Body of pancreas (tissue), 4 donors: ENCODE measurements at regions not wholly inside any gene's neighbourhood (a gene's known extent, or its start where the extent isn't known, plus 50 kb on each side); places are given as distances from the start of the nearest gene placed in this dataset.

Source experiments
- POLR2A ChIP-seq, 3 donors: fragments of 450-650 bp; IDR thresholded peaks; one replicate each; pipeline ENCODE4 v1.6.1; 2016; ENCODE audit warnings: antibody characterized with exemption in 3 of 3, mild to moderate bottlenecking in 2 of 3
- TF ChIP-seq, protein P1 (sequence below), 7 experiments: fragments of 450-650 bp in 4 of 7; fragments of 200-600 bp in 3 of 7; sonication (generic) in 3 of 7; IDR thresholded peaks; one replicate each; pipeline ENCODE4 v1.5.1; 2016 to 2019; ENCODE audit warnings: antibody characterized with exemption in 7 of 7

DNA sequence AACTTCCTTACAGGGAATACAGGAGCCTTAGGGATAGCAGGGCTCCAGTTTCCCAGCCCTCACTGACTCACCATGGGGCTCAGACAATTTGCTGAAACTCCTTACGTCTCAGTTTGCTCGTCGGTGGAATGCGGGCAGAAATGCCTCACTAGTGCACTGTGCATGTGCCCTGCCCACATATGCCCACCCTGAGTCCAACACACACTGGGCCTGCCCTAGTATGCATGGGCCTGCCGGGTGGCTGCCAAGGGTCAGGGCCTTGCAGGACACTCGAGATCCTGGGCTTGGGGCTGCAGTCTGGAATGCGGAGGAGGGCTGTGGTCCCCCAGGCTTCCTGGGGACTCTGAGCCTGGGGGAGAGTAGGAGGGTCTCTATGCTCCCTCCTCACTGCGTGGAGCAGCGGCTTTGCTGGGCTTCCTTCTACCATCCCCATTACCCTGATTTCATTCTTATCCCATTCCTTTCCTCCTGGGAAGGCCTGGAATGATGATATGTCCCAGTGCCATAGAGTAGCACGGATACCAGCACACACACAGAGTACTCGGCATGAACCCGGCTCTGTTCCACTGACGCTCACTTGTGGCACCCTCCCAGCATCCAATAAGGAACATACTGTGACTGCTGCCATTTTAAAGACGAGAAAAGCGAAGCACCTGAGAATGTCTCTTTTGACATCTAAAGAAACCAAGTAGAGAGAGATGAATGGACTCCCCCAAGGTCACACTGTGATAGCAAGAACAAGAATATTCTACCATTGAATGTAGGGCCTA lies 124.2 kb downstream of the ASB7 start:
- TF ChIP-seq, protein P1, sequence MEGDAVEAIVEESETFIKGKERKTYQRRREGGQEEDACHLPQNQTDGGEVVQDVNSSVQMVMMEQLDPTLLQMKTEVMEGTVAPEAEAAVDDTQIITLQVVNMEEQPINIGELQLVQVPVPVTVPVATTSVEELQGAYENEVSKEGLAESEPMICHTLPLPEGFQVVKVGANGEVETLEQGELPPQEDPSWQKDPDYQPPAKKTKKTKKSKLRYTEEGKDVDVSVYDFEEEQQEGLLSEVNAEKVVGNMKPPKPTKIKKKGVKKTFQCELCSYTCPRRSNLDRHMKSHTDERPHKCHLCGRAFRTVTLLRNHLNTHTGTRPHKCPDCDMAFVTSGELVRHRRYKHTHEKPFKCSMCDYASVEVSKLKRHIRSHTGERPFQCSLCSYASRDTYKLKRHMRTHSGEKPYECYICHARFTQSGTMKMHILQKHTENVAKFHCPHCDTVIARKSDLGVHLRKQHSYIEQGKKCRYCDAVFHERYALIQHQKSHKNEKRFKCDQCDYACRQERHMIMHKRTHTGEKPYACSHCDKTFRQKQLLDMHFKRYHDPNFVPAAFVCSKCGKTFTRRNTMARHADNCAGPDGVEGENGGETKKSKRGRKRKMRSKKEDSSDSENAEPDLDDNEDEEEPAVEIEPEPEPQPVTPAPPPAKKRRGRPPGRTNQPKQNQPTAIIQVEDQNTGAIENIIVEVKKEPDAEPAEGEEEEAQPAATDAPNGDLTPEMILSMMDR (IDR thresholded peaks at IDR 0.05) = no peak
- no peak for TF ChIP-seq POLR2A (IDR thresholded peaks at IDR 0.05)
